ENCODE measurements at regions not wholly inside any gene's neighbourhood (a gene's known extent, or its start where the extent isn't known, plus 50 kb on each side); places are given as distances from the start of the nearest gene placed in this dataset.

GRCh38 chr2:49487139-49487538, 332.8 kb upstream of the FSHR start:
- Histone ChIP-seq H3K27me3 (ENCODE audit: control insufficient read depth, insufficient read depth, low read length) (no peaks in the 10 kb centered on the region), H3K36me3 (ENCODE audit: control insufficient read depth, insufficient read depth, low read length) (no peaks in the 10 kb centered on the region), H3K4me3 (ENCODE audit: low read depth, low read length) (no peak overlapping the region)
- TF ChIP-seq CTCF (IDR thresholded peaks at IDR 0.05; ENCODE audit: insufficient read depth, low read length, poor library complexity, severe bottlenecking), result no peak
- no peak for DNase-seq (ENCODE audit: low read depth)

- no peak overlapping the region for H3K4me3 ChIP-seq (ENCODE audit: low read depth, low read length)
- no peaks in the 10 kb centered on the region for H3K36me3 ChIP-seq (ENCODE audit: control insufficient read depth, insufficient read depth, low read length)
- TF ChIP-seq CTCF (IDR thresholded peaks at IDR 0.05; ENCODE audit: insufficient read depth, low read length, poor library complexity, severe bottlenecking), result no peak
- H3K27me3 ChIP-seq (ENCODE audit: control insufficient read depth, insufficient read depth, low read length), result no peaks in the 10 kb centered on the region
- no peak for DNase-seq (ENCODE audit: low read depth)
Measured at GRCh38 chr2:49480520-49480919, 326.2 kb upstream of the FSHR start.

DNA sequence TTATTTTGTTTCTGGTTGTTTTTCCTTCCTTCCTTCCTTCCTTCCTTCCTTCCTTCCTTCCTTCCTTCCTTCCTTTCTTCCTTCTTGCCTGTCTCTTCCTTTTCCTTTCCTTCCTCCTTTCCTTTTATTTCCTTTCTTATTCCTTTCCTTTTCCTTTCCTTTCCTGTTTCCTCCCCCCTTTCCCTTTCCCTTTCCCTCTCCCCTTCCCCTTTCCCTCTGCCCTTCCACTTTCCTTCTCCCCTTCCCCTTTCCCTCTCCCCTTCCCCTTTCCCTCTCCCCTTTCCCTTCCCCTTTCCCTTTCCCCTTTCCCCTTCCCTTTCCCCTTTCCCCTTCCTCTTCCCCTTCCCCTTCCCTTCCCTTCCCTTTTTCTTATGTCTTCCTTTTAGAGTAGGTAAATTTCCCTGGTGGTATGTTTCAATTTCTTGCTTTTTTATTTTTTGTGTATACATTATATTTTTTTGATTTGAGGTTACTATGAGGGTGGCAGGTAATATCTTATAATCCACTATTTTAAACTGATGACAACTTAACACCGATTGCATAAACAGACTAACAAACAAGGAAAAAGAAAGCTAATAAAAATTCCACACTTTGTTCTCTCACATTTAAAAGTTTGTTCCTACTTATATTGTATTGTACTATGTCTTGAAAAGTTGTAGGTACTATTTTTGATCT, 311.0 kb upstream of the FSHR start:
- Histone ChIP-seq H3K4me3 (ENCODE audit: low read depth, low read length) (no peak overlapping the region), H3K36me3 (ENCODE audit: control insufficient read depth, insufficient read depth, low read length) (no peaks in the 10 kb centered on the region), H3K27me3 (ENCODE audit: control insufficient read depth, insufficient read depth, low read length) (no peaks in the 10 kb centered on the region)
- no peak for DNase-seq (ENCODE audit: low read depth)
- TF ChIP-seq CTCF (IDR thresholded peaks at IDR 0.05; ENCODE audit: insufficient read depth, low read length, poor library complexity, severe bottlenecking), result no peak

GRCh38 chr2:49459314-49459993, 305.1 kb upstream of the FSHR start:
- no peak for DNase-seq (ENCODE audit: low read depth)
- TF ChIP-seq CTCF (IDR thresholded peaks at IDR 0.05; ENCODE audit: insufficient read depth, low read length, poor library complexity, severe bottlenecking), result no peak
- Histone ChIP-seq H3K27me3 (ENCODE audit: control insufficient read depth, insufficient read depth, low read length) (no peaks in the 10 kb centered on the region), H3K4me3 (ENCODE audit: low read depth, low read length) (no peak overlapping the region), H3K36me3 (ENCODE audit: control insufficient read depth, insufficient read depth, low read length) (no peaks in the 10 kb centered on the region)

- Histone ChIP-seq H3K4me3 (ENCODE audit: low read depth, low read length) (no peak overlapping the region), H3K36me3 (ENCODE audit: control insufficient read depth, insufficient read depth, low read length) (no peaks in the 10 kb centered on the region), H3K27me3 (ENCODE audit: control insufficient read depth, insufficient read depth, low read length) (no peaks in the 10 kb centered on the region)
- no peak for TF ChIP-seq CTCF (IDR thresholded peaks at IDR 0.05; ENCODE audit: insufficient read depth, low read length, poor library complexity, severe bottlenecking)
- no peak for DNase-seq (ENCODE audit: low read depth)
Measured at GRCh38 chr2:49444005-49444404, 289.7 kb upstream of the FSHR start.

- DNase-seq (ENCODE audit: low read depth), result no peak
- no peak overlapping the region for H3K4me3 ChIP-seq (ENCODE audit: low read depth, low read length)
- no peak for TF ChIP-seq CTCF (IDR thresholded peaks at IDR 0.05; ENCODE audit: insufficient read depth, low read length, poor library complexity, severe bottlenecking)
- H3K27me3 ChIP-seq (ENCODE audit: control insufficient read depth, insufficient read depth, low read length), result no peaks in the 10 kb centered on the region
- no peaks in the 10 kb centered on the region for H3K36me3 ChIP-seq (ENCODE audit: control insufficient read depth, insufficient read depth, low read length)
Measured at GRCh38 chr2:49426996-49427395, 272.7 kb upstream of the FSHR start.

Measured in kidney epithelial cell (primary cell).